ENCODE measurements at regions not wholly inside any gene's neighbourhood (a gene's known extent, or its start where the extent isn't known, plus 50 kb on each side); places are given as distances from the start of the nearest gene placed in this dataset.

GRCh38 chr11:26073646-26074045 lies 258.3 kb upstream of the ANO3 start:
- Histone ChIP-seq H3K4me1 (ENCODE audit: insufficient read depth, insufficient read length) (no peaks in the 10 kb centered on the region), H3K4me3 (ENCODE audit: insufficient read length, low read depth) (no peak overlapping the region), H3K27me3 (ENCODE audit: insufficient read depth, insufficient read length) (no peaks in the 10 kb centered on the region), H3K9me3 (ENCODE audit: insufficient read depth, low read length) (no peaks in the 10 kb centered on the region), H3K36me3 (ENCODE audit: insufficient read depth, insufficient read length, low read length) (no peaks in the 10 kb centered on the region), H3K9ac (ENCODE audit: insufficient read length, low read depth) (no peak overlapping the region)
- TF ChIP-seq SUZ12 (IDR thresholded peaks at IDR 0.05; ENCODE audit: extremely low read depth, insufficient read depth, insufficient read length) (no peak), ZNF274 (IDR thresholded peaks at IDR 0.05; ENCODE audit: low read depth, low read length) (no peak), YY1 (IDR thresholded peaks at IDR 0.05; ENCODE audit: insufficient read depth, insufficient read length) (no peak)
- no peak for DNase-seq (ENCODE audit: low read depth, low spot score)

- Histone ChIP-seq H3K9me3 (ENCODE audit: insufficient read depth, low read length) (no peaks in the 10 kb centered on the region), H3K9ac (ENCODE audit: insufficient read length, low read depth) (no peak overlapping the region), H3K27me3 (ENCODE audit: insufficient read depth, insufficient read length) (no peaks in the 10 kb centered on the region), H3K4me1 (ENCODE audit: insufficient read depth, insufficient read length) (no peaks in the 10 kb centered on the region), H3K4me3 (ENCODE audit: insufficient read length, low read depth) (no peak overlapping the region), H3K36me3 (ENCODE audit: insufficient read depth, insufficient read length, low read length) (no peaks in the 10 kb centered on the region)
- no peak for TF ChIP-seq ZNF274 (IDR thresholded peaks at IDR 0.05; ENCODE audit: low read depth, low read length)
- no peak for TF ChIP-seq SUZ12 (IDR thresholded peaks at IDR 0.05; ENCODE audit: extremely low read depth, insufficient read depth, insufficient read length)
- TF ChIP-seq YY1 (IDR thresholded peaks at IDR 0.05; ENCODE audit: insufficient read depth, insufficient read length): no peak
- no peak for DNase-seq (ENCODE audit: low read depth, low spot score)
Measured at GRCh38 chr11:26076233-26076990, 255.5 kb upstream of the ANO3 start.

- Histone ChIP-seq H3K36me3 (ENCODE audit: insufficient read depth, insufficient read length, low read length) (no peaks in the 10 kb centered on the region), H3K9me3 (ENCODE audit: insufficient read depth, low read length) (no peaks in the 10 kb centered on the region), H3K4me1 (ENCODE audit: insufficient read depth, insufficient read length) (no peaks in the 10 kb centered on the region), H3K4me3 (ENCODE audit: insufficient read length, low read depth) (no peak overlapping the region), H3K27me3 (ENCODE audit: insufficient read depth, insufficient read length) (no peaks in the 10 kb centered on the region), H3K9ac (ENCODE audit: insufficient read length, low read depth) (no peak overlapping the region)
- no peak for DNase-seq (ENCODE audit: low read depth, low spot score)
- no peak for TF ChIP-seq SUZ12 (IDR thresholded peaks at IDR 0.05; ENCODE audit: extremely low read depth, insufficient read depth, insufficient read length)
- TF ChIP-seq YY1 (IDR thresholded peaks at IDR 0.05; ENCODE audit: insufficient read depth, insufficient read length): no peak
- TF ChIP-seq ZNF274 (IDR thresholded peaks at IDR 0.05; ENCODE audit: low read depth, low read length): no peak
Measured at GRCh38 chr11:26078231-26078821, 253.6 kb upstream of the ANO3 start.

GRCh38 chr11:26084313-26084712 lies 247.6 kb upstream of the ANO3 start:
- Histone ChIP-seq H3K36me3 (ENCODE audit: insufficient read depth, insufficient read length, low read length) (no peaks in the 10 kb centered on the region), H3K4me3 (ENCODE audit: insufficient read length, low read depth) (no peak overlapping the region), H3K9me3 (ENCODE audit: insufficient read depth, low read length) (no peaks in the 10 kb centered on the region), H3K4me1 (ENCODE audit: insufficient read depth, insufficient read length) (no peaks in the 10 kb centered on the region), H3K9ac (ENCODE audit: insufficient read length, low read depth) (no peak overlapping the region), H3K27me3 (ENCODE audit: insufficient read depth, insufficient read length) (no peaks in the 10 kb centered on the region)
- no peak for DNase-seq (ENCODE audit: low read depth, low spot score)
- TF ChIP-seq ZNF274 (IDR thresholded peaks at IDR 0.05; ENCODE audit: low read depth, low read length) (no peak), YY1 (IDR thresholded peaks at IDR 0.05; ENCODE audit: insufficient read depth, insufficient read length) (no peak), SUZ12 (IDR thresholded peaks at IDR 0.05; ENCODE audit: extremely low read depth, insufficient read depth, insufficient read length) (no peak)

GRCh38 chr11:26086028-26086427 lies 245.9 kb upstream of the ANO3 start:
- no peaks in the 10 kb centered on the region for H3K27me3 ChIP-seq (ENCODE audit: insufficient read depth, insufficient read length)
- no peaks in the 10 kb centered on the region for H3K4me1 ChIP-seq (ENCODE audit: insufficient read depth, insufficient read length)
- H3K9me3 ChIP-seq (ENCODE audit: insufficient read depth, low read length): no peaks in the 10 kb centered on the region
- no peaks in the 10 kb centered on the region for H3K36me3 ChIP-seq (ENCODE audit: insufficient read depth, insufficient read length, low read length)
- no peak for DNase-seq (ENCODE audit: low read depth, low spot score)
- H3K9ac ChIP-seq (ENCODE audit: insufficient read length, low read depth): no peak overlapping the region
- no peak overlapping the region for H3K4me3 ChIP-seq (ENCODE audit: insufficient read length, low read depth)
- TF ChIP-seq SUZ12 (IDR thresholded peaks at IDR 0.05; ENCODE audit: extremely low read depth, insufficient read depth, insufficient read length): no peak
- no peak for TF ChIP-seq YY1 (IDR thresholded peaks at IDR 0.05; ENCODE audit: insufficient read depth, insufficient read length)
- no peak for TF ChIP-seq ZNF274 (IDR thresholded peaks at IDR 0.05; ENCODE audit: low read depth, low read length)

GRCh38 chr11:26087120-26087935 lies 244.6 kb upstream of the ANO3 start:
- no peak overlapping the region for H3K4me3 ChIP-seq (ENCODE audit: insufficient read length, low read depth)
- no peak overlapping the region for H3K9ac ChIP-seq (ENCODE audit: insufficient read length, low read depth)

GRCh38 chr11:26088391-26088790 lies 243.5 kb upstream of the ANO3 start:
- TF ChIP-seq ZNF274 (IDR thresholded peaks at IDR 0.05; ENCODE audit: low read depth, low read length) (no peak), SUZ12 (IDR thresholded peaks at IDR 0.05; ENCODE audit: extremely low read depth, insufficient read depth, insufficient read length) (no peak), YY1 (IDR thresholded peaks at IDR 0.05; ENCODE audit: insufficient read depth, insufficient read length) (no peak)
- DNase-seq (ENCODE audit: low read depth, low spot score): no peak

More at GRCh38 chr11:26087120-26087935, 244.6 kb upstream of the ANO3 start:
- Histone ChIP-seq H3K36me3 (ENCODE audit: insufficient read depth, insufficient read length, low read length) (no peaks in the 10 kb centered on the region), H3K27me3 (ENCODE audit: insufficient read depth, insufficient read length) (no peaks in the 10 kb centered on the region), H3K4me1 (ENCODE audit: insufficient read depth, insufficient read length) (no peaks in the 10 kb centered on the region), H3K9me3 (ENCODE audit: insufficient read depth, low read length) (no peaks in the 10 kb centered on the region)
- no peak for TF ChIP-seq YY1 (IDR thresholded peaks at IDR 0.05; ENCODE audit: insufficient read depth, insufficient read length)
- no peak for TF ChIP-seq ZNF274 (IDR thresholded peaks at IDR 0.05; ENCODE audit: low read depth, low read length)
- TF ChIP-seq SUZ12 (IDR thresholded peaks at IDR 0.05; ENCODE audit: extremely low read depth, insufficient read depth, insufficient read length): no peak
- DNase-seq (ENCODE audit: low read depth, low spot score): no peak

More at GRCh38 chr11:26088391-26088790, 243.5 kb upstream of the ANO3 start:
- Histone ChIP-seq H3K4me1 (ENCODE audit: insufficient read depth, insufficient read length) (no peaks in the 10 kb centered on the region), H3K4me3 (ENCODE audit: insufficient read length, low read depth) (no peak overlapping the region), H3K36me3 (ENCODE audit: insufficient read depth, insufficient read length, low read length) (no peaks in the 10 kb centered on the region), H3K27me3 (ENCODE audit: insufficient read depth, insufficient read length) (no peaks in the 10 kb centered on the region), H3K9me3 (ENCODE audit: insufficient read depth, low read length) (no peaks in the 10 kb centered on the region), H3K9ac (ENCODE audit: insufficient read length, low read depth) (no peak overlapping the region)

Measured in NT2/D1 (cell line).